ENCODE measurements at regions not wholly inside any gene's neighbourhood (a gene's known extent, or its start where the extent isn't known, plus 50 kb on each side); places are given as distances from the start of the nearest gene placed in this dataset.

DNA sequence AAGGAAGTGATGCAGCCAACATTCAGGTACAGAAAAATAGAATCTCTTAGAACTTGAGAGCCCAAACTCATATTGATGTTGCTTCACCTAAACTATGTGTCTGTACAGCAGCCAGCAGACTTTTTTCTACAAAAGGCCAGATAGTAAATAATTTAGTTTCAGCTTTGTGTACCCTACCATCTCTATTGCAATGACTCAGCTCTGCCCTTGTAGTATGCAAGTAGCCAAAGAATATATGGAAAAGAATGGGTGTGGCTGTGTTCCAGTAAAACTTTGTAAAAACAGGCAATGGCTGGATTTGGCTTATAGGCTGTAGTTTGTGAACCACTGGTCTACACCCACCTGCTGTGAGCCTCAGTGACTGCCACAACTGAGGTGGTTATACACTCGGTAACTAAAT, 392.5 kb upstream of the RARB start:
- no peaks in the 10 kb centered on the region for H3K4me1 ChIP-seq (ENCODE audit: control insufficient read depth, insufficient read depth, low read length, poor library complexity, severe bottlenecking)
- no peaks in the 10 kb centered on the region for H3K9me3 ChIP-seq (ENCODE audit: control insufficient read depth in 2 of 2, low read length in 2 of 2)
- H3K4me3 ChIP-seq (ENCODE audit: low read depth, low read length) = no peak overlapping the region
- DNase-seq (no peak), ATAC-seq (ENCODE audit: low read depth in 2 of 2) (no peak)
- H3K4me1 Mint-ChIP-seq = no peaks in the 10 kb centered on the region
- H3K9me3 Mint-ChIP-seq = peaks cover 0 to 14% (median 6%) of the 10 kb centered on the region in 7 donors
- H3K27me3 ChIP-seq (ENCODE audit: control insufficient read depth, insufficient read depth, low read length) = no peaks in the 10 kb centered on the region
- H3K27me3 Mint-ChIP-seq = no peaks in the 10 kb centered on the region
- no peak overlapping the region for H3K4me3 Mint-ChIP-seq
- H3K27ac ChIP-seq (ENCODE audit: insufficient read depth, low read length, poor library complexity, severe bottlenecking) = no peak overlapping the region
- no peak overlapping the region for H3K27ac Mint-ChIP-seq
- no peaks in the 10 kb centered on the region for H3K36me3 ChIP-seq (ENCODE audit: control insufficient read depth, insufficient read depth, low read length)
- H3K36me3 Mint-ChIP-seq = no peaks in the 10 kb centered on the region

DNA sequence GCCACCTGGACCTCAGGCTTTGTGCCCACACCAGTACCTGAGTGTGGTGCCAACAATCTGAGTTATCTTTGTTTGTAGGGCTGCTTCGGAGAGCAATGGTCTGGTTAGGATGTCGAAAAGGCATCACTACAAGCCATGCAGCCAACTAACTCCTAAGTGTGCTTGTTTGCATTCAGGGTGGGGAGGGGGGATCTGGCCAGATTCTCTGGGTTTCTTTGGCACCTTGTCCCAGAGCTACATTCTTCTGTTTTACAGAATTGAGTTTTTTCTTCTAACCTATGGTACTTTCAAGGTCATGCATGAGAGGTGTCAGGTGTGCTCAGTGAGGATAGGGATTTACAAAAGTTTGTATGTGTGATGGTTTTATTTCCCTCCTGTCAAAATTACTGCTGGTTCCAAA, 391.4 kb upstream of the RARB start:
- Mint-ChIP-seq H3K36me3 (no peaks in the 10 kb centered on the region), H3K27ac (no peak overlapping the region), H3K4me3 (no peak overlapping the region), H3K4me1 (no peaks in the 10 kb centered on the region), H3K9me3 (peaks cover 0 to 14% (median 4%) of the 10 kb centered on the region in 7 donors), H3K27me3 (no peaks in the 10 kb centered on the region)
- Histone ChIP-seq H3K27me3 (ENCODE audit: control insufficient read depth, insufficient read depth, low read length) (no peaks in the 10 kb centered on the region), H3K27ac (ENCODE audit: insufficient read depth, low read length, poor library complexity, severe bottlenecking) (no peak overlapping the region), H3K36me3 (ENCODE audit: control insufficient read depth, insufficient read depth, low read length) (no peaks in the 10 kb centered on the region), H3K4me1 (ENCODE audit: control insufficient read depth, insufficient read depth, low read length, poor library complexity, severe bottlenecking) (no peaks in the 10 kb centered on the region), H3K4me3 (ENCODE audit: low read depth, low read length) (no peak overlapping the region), H3K9me3 (ENCODE audit: control insufficient read depth in 2 of 2, low read length in 2 of 2) (no peaks in the 10 kb centered on the region)
- DNase-seq (no peak), ATAC-seq (ENCODE audit: low read depth in 2 of 2) (no peak)

GRCh38 chr3:25037049-25037547, 391.0 kb upstream of the RARB start:
- Histone ChIP-seq H3K27me3 (ENCODE audit: control insufficient read depth, insufficient read depth, low read length) (no peaks in the 10 kb centered on the region), H3K9me3 (ENCODE audit: control insufficient read depth in 2 of 2, low read length in 2 of 2) (no peaks in the 10 kb centered on the region), H3K27ac (ENCODE audit: insufficient read depth, low read length, poor library complexity, severe bottlenecking) (no peak overlapping the region), H3K36me3 (ENCODE audit: control insufficient read depth, insufficient read depth, low read length) (no peaks in the 10 kb centered on the region), H3K4me3 (ENCODE audit: low read depth, low read length) (no peak overlapping the region), H3K4me1 (ENCODE audit: control insufficient read depth, insufficient read depth, low read length, poor library complexity, severe bottlenecking) (no peaks in the 10 kb centered on the region)
- Mint-ChIP-seq H3K27ac (no peak overlapping the region), H3K9me3 (peaks cover 0 to 14% (median 4%) of the 10 kb centered on the region in 7 donors), H3K36me3 (no peaks in the 10 kb centered on the region), H3K27me3 (no peaks in the 10 kb centered on the region), H3K4me1 (no peaks in the 10 kb centered on the region), H3K4me3 (no peak overlapping the region)
- no peak for ATAC-seq (ENCODE audit: low read depth in 2 of 2)
- no peak for DNase-seq

DNA sequence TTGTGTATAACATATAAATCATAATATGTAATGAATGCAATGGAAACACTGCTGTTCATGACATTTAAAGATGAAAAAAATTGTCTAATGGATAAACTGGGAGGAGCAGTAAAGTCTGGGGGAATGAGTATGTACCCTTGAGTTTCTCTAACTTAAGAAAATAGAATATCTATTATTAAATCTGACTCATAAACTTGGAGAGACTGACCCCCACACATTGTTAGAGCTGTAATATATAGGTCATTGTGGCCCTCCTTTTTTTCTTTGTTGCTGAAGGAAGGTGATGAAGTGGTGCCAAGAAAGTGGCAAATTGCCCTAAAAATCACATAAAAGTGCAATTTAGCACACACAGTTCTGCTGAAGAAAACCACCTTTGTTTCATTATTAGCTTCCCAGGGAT, 389.8 kb upstream of the RARB start:
- H3K36me3 Mint-ChIP-seq = no peaks in the 10 kb centered on the region
- H3K27me3 ChIP-seq (ENCODE audit: control insufficient read depth, insufficient read depth, low read length) = no peaks in the 10 kb centered on the region

GRCh38 chr3:25038922-25039321, 389.1 kb upstream of the RARB start:
- Histone ChIP-seq H3K4me3 (ENCODE audit: low read depth, low read length) (no peak overlapping the region), H3K4me1 (ENCODE audit: control insufficient read depth, insufficient read depth, low read length, poor library complexity, severe bottlenecking) (no peaks in the 10 kb centered on the region), H3K9me3 (ENCODE audit: control insufficient read depth in 2 of 2, low read length in 2 of 2) (no peaks in the 10 kb centered on the region), H3K36me3 (ENCODE audit: control insufficient read depth, insufficient read depth, low read length) (no peaks in the 10 kb centered on the region), H3K27me3 (ENCODE audit: control insufficient read depth, insufficient read depth, low read length) (no peaks in the 10 kb centered on the region), H3K27ac (ENCODE audit: insufficient read depth, low read length, poor library complexity, severe bottlenecking) (no peak overlapping the region)
- Mint-ChIP-seq H3K9me3 (peaks cover 0 to 14% (median 4%) of the 10 kb centered on the region in 7 donors), H3K27me3 (no peaks in the 10 kb centered on the region), H3K27ac (no peak overlapping the region), H3K4me1 (no peaks in the 10 kb centered on the region), H3K36me3 (no peaks in the 10 kb centered on the region), H3K4me3 (no peak overlapping the region)
- ATAC-seq (ENCODE audit: low read depth in 2 of 2) (no peak), DNase-seq (no peak)

More for the DNA sequence above, 389.8 kb upstream of the RARB start:
- Histone ChIP-seq H3K4me1 (ENCODE audit: control insufficient read depth, insufficient read depth, low read length, poor library complexity, severe bottlenecking) (no peaks in the 10 kb centered on the region), H3K27ac (ENCODE audit: insufficient read depth, low read length, poor library complexity, severe bottlenecking) (no peak overlapping the region), H3K4me3 (ENCODE audit: low read depth, low read length) (no peak overlapping the region), H3K36me3 (ENCODE audit: control insufficient read depth, insufficient read depth, low read length) (no peaks in the 10 kb centered on the region), H3K9me3 (ENCODE audit: control insufficient read depth in 2 of 2, low read length in 2 of 2) (no peaks in the 10 kb centered on the region)
- ATAC-seq (ENCODE audit: low read depth in 2 of 2) (no peak), DNase-seq (no peak)
- Mint-ChIP-seq H3K27me3 (no peaks in the 10 kb centered on the region), H3K4me1 (no peaks in the 10 kb centered on the region), H3K27ac (no peak overlapping the region), H3K4me3 (no peak overlapping the region), H3K9me3 (peaks cover 0 to 14% (median 4%) of the 10 kb centered on the region in 7 donors)

DNA sequence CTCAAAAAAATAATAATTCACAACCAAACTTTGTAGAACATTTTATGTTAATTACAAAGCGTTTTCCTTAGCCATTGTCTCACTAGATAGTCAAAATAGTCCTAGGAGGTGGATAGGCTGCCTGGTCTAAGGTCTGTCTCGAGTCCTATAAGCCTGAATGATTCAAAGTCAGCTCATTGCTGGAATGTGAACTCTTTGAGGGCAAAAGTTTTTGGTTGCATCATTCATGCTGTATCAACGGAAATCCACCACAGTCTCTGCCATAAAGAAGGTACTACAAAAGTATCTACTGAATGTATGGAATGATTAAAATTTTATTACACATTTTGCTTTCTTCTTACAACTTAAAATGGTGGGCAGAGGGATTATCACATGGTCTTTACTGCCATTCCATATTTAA, 387.3 kb upstream of the RARB start:
- no peak overlapping the region for H3K27ac ChIP-seq (ENCODE audit: insufficient read depth, low read length, poor library complexity, severe bottlenecking)
- Mint-ChIP-seq H3K27ac (no peak overlapping the region), H3K9me3 (peaks cover under 1 to 14% (median 4%) of the 10 kb centered on the region in 7 donors), H3K4me1 (no peaks in the 10 kb centered on the region), H3K4me3 (no peak overlapping the region), H3K36me3 (no peaks in the 10 kb centered on the region), H3K27me3 (no peaks in the 10 kb centered on the region)
- no peak overlapping the region for H3K4me3 ChIP-seq (ENCODE audit: low read depth, low read length)
- no peaks in the 10 kb centered on the region for H3K4me1 ChIP-seq (ENCODE audit: control insufficient read depth, insufficient read depth, low read length, poor library complexity, severe bottlenecking)
- H3K9me3 ChIP-seq (ENCODE audit: control insufficient read depth in 2 of 2, low read length in 2 of 2) = no peaks in the 10 kb centered on the region
- H3K36me3 ChIP-seq (ENCODE audit: control insufficient read depth, insufficient read depth, low read length) = no peaks in the 10 kb centered on the region
- no peaks in the 10 kb centered on the region for H3K27me3 ChIP-seq (ENCODE audit: control insufficient read depth, insufficient read depth, low read length)
- no peak for ATAC-seq (ENCODE audit: low read depth in 2 of 2)
- DNase-seq = no peak

- no peaks in the 10 kb centered on the region for H3K36me3 Mint-ChIP-seq
- no peak overlapping the region for H3K4me3 ChIP-seq (ENCODE audit: low read depth, low read length)
- no peaks in the 10 kb centered on the region for H3K27me3 ChIP-seq (ENCODE audit: control insufficient read depth, insufficient read depth, low read length)
- no peaks in the 10 kb centered on the region for H3K4me1 Mint-ChIP-seq
- no peak overlapping the region for H3K27ac Mint-ChIP-seq
- H3K4me1 ChIP-seq (ENCODE audit: control insufficient read depth, insufficient read depth, low read length, poor library complexity, severe bottlenecking) = no peaks in the 10 kb centered on the region
- H3K9me3 ChIP-seq (ENCODE audit: control insufficient read depth in 2 of 2, low read length in 2 of 2) = no peaks in the 10 kb centered on the region
- H3K27me3 Mint-ChIP-seq = no peaks in the 10 kb centered on the region
- no peak overlapping the region for H3K4me3 Mint-ChIP-seq
- H3K27ac ChIP-seq (ENCODE audit: insufficient read depth, low read length, poor library complexity, severe bottlenecking) = no peak overlapping the region
- H3K9me3 Mint-ChIP-seq = peaks cover 0 to 14% (median 4%) of the 10 kb centered on the region in 7 donors
- ATAC-seq (ENCODE audit: low read depth in 2 of 2) (no peak), DNase-seq (no peak)
- no peaks in the 10 kb centered on the region for H3K36me3 ChIP-seq (ENCODE audit: control insufficient read depth, insufficient read depth, low read length)
Observed at GRCh38 chr3:25041871-25042584, 386.0 kb upstream of the RARB start.

DNA sequence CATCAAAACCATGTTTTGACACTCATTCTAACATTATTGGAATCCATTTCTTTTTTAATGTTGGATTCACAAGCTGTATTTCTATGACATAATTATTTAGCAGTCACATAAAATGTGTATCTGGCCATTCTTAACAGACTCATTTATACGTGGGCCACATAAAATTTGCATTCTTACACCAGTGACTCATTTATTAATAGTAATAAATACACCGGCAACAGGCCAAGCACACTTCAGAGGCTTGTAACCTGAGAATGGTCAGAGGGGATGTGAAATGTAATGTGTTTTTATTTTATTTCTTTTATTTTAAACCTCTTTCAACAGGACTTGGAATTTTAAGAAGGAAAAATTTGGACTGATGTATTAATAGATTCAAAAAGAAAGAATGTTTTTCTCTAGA, 384.9 kb upstream of the RARB start:
- Histone ChIP-seq H3K27me3 (ENCODE audit: control insufficient read depth, insufficient read depth, low read length) (no peaks in the 10 kb centered on the region), H3K27ac (ENCODE audit: insufficient read depth, low read length, poor library complexity, severe bottlenecking) (no peak overlapping the region), H3K4me1 (ENCODE audit: control insufficient read depth, insufficient read depth, low read length, poor library complexity, severe bottlenecking) (no peaks in the 10 kb centered on the region), H3K9me3 (ENCODE audit: control insufficient read depth in 2 of 2, low read length in 2 of 2) (no peaks in the 10 kb centered on the region), H3K36me3 (ENCODE audit: control insufficient read depth, insufficient read depth, low read length) (no peaks in the 10 kb centered on the region), H3K4me3 (ENCODE audit: low read depth, low read length) (no peak overlapping the region)
- H3K4me1 Mint-ChIP-seq = no peaks in the 10 kb centered on the region
- DNase-seq (no peak), ATAC-seq (ENCODE audit: low read depth in 2 of 2) (no peak)
- no peaks in the 10 kb centered on the region for H3K27me3 Mint-ChIP-seq
- no peak overlapping the region for H3K27ac Mint-ChIP-seq
- H3K9me3 Mint-ChIP-seq = peaks cover 0 to 13% (median 2%) of the 10 kb centered on the region in 7 donors
- H3K4me3 Mint-ChIP-seq = no peak overlapping the region
- H3K36me3 Mint-ChIP-seq = no peaks in the 10 kb centered on the region

Measured in CD4-positive, CD25-positive, alpha-beta regulatory T cell (primary cell).